Mesenchymal stem cell (in vitro differentiated cells and primary cell): ENCODE measurements at regions not wholly inside any gene's neighbourhood (a gene's known extent, or its start where the extent isn't known, plus 50 kb on each side); places are given as distances from the start of the nearest gene placed in this dataset.

Experiments
- DNase-seq: peaks from one replicate; pipeline ENCODE4 v3.0.0-alpha.2; 2013
- H2AFZ ChIP-seq: one replicate; pipeline ENCODE4 v1.6.1; 2013; ENCODE audit warnings: low read depth, mild to moderate bottlenecking, control low read depth, inconsistent platforms, low read length, moderate library complexity
- H2AK5ac ChIP-seq: 2 replicates; pipeline ENCODE4 v1.6.1; 2013; ENCODE audit warnings: low read length, moderate library complexity, mild to moderate bottlenecking, inconsistent platforms; ENCODE audit not compliant: severe bottlenecking
- H2BK120ac ChIP-seq: one replicate; pipeline ENCODE4 v1.6.1; 2013; ENCODE audit warnings: low read depth, mild to moderate bottlenecking, inconsistent platforms, low read length, moderate library complexity
- H2BK12ac ChIP-seq, 2 experiments: one replicate each; pipeline ENCODE4 v1.6.1; 2013; ENCODE audit warnings: inconsistent platforms in 2 of 2, low read length in 2 of 2, mild to moderate bottlenecking in 2 of 2, moderate library complexity in 2 of 2, control low read depth in 1 of 2
- H2BK15ac ChIP-seq: one replicate; pipeline ENCODE4 v1.6.1; 2013; ENCODE audit warnings: mild to moderate bottlenecking, low read depth, inconsistent platforms; ENCODE audit not compliant: poor library complexity, severe bottlenecking
- H2BK5ac ChIP-seq: 2 replicates; pipeline ENCODE4 v1.6.1; 2013; ENCODE audit warnings: low read depth, mild to moderate bottlenecking, low read length, control low read depth, inconsistent platforms; ENCODE audit not compliant: poor library complexity, severe bottlenecking
- H3K14ac ChIP-seq, 2 experiments: one replicate each; pipeline ENCODE4 v1.6.1; 2013; ENCODE audit warnings: inconsistent platforms in 2 of 2, low read length in 2 of 2, control low read depth in 1 of 2, mild to moderate bottlenecking in 1 of 2, moderate library complexity in 1 of 2
- H3K18ac ChIP-seq, 2 experiments: one replicate each; pipeline ENCODE4 v1.6.1; 2013; ENCODE audit warnings: inconsistent platforms in 2 of 2, low read length in 2 of 2, control low read depth in 1 of 2, low read depth in 1 of 2, mild to moderate bottlenecking in 1 of 2
- H3K23ac ChIP-seq, 2 experiments: one replicate each; pipeline ENCODE4 v1.6.1; 2013; ENCODE audit warnings: inconsistent platforms in 2 of 2, low read length in 2 of 2, mild to moderate bottlenecking in 2 of 2, moderate library complexity in 2 of 2, control low read depth in 1 of 2
- H3K27ac ChIP-seq: 2 replicates; pipeline ENCODE4 v1.5.1; 2013; ENCODE audit warnings: mild to moderate bottlenecking, moderate library complexity, low read length, control low read depth, inconsistent platforms; ENCODE audit not compliant: poor library complexity, severe bottlenecking
- H3K27me3 ChIP-seq, 2 experiments: 2 replicates each; pipeline versions ENCODE4 v1.6.1 to v1.7.0; 2013; ENCODE audit warnings: low read length in 2 of 2, mild to moderate bottlenecking in 2 of 2, moderate library complexity in 2 of 2, control low read depth in 1 of 2, inconsistent platforms in 1 of 2; ENCODE audit not compliant: control insufficient read depth in 1 of 2, insufficient read depth in 1 of 2
- H3K36me3 ChIP-seq, 2 experiments: 2 replicates each; pipeline versions ENCODE4 v1.6.1 to v1.7.0; 2013; ENCODE audit warnings: low read length in 2 of 2, control low read depth in 1 of 2, inconsistent platforms in 1 of 2, low read depth in 1 of 2, mild to moderate bottlenecking in 1 of 2; ENCODE audit not compliant: insufficient read depth in 2 of 2, control insufficient read depth in 1 of 2
- H3K4ac ChIP-seq, 2 experiments: one replicate each; pipeline ENCODE4 v1.6.1; 2013; ENCODE audit warnings: inconsistent platforms in 2 of 2, low read length in 2 of 2, mild to moderate bottlenecking in 2 of 2, moderate library complexity in 2 of 2, control low read depth in 1 of 2, low read depth in 1 of 2
- H3K4me1 ChIP-seq: 2 replicates; pipeline ENCODE4 v1.6.1; 2013; ENCODE audit warnings: low read depth, low read length, control low read depth; ENCODE audit not compliant: control insufficient read depth, insufficient read depth
- H3K4me2 ChIP-seq: 2 replicates; pipeline ENCODE4 v1.6.1; 2013; ENCODE audit warnings: low read length, mild to moderate bottlenecking, inconsistent platforms; ENCODE audit not compliant: poor library complexity, severe bottlenecking
- H3K4me3 ChIP-seq, 2 experiments: 2 replicates each; pipeline versions ENCODE4 v1.5.1 to v1.7.0; 2013; ENCODE audit warnings: low read length in 2 of 2, mild to moderate bottlenecking in 2 of 2, control low read depth in 1 of 2, low read depth in 1 of 2; ENCODE audit not compliant: insufficient read depth in 1 of 2
- H3K79me1 ChIP-seq: replicated peaks from 2 replicates; pipeline ENCODE4 v1.6.1; 2013; ENCODE audit warnings: mild to moderate bottlenecking, control low read depth, low read length, inconsistent platforms; ENCODE audit not compliant: poor library complexity, severe bottlenecking
- H3K9ac ChIP-seq: 2 replicates; pipeline ENCODE4 v1.7.0; 2013; ENCODE audit warnings: mild to moderate bottlenecking, low read length, moderate library complexity
- H3K9me3 ChIP-seq: 2 replicates; pipeline ENCODE4 v1.7.0; 2013; ENCODE audit warnings: mild to moderate bottlenecking, low read length; ENCODE audit not compliant: control insufficient read depth
- H4K8ac ChIP-seq: one replicate; pipeline ENCODE4 v1.6.1; 2013; ENCODE audit warnings: inconsistent platforms, mild to moderate bottlenecking, low read length, moderate library complexity
- H4K91ac ChIP-seq: one replicate; pipeline ENCODE4 v1.6.1; 2013; ENCODE audit warnings: mild to moderate bottlenecking, low read length, inconsistent platforms
- WGBS: methylation state at CpG from one replicate; pipeline ENCODE4 v1.1.7; 2013; ENCODE audit warnings: mixed read lengths; 5-methylcytosine and 5-hydroxymethylcytosine counted together

DNA sequence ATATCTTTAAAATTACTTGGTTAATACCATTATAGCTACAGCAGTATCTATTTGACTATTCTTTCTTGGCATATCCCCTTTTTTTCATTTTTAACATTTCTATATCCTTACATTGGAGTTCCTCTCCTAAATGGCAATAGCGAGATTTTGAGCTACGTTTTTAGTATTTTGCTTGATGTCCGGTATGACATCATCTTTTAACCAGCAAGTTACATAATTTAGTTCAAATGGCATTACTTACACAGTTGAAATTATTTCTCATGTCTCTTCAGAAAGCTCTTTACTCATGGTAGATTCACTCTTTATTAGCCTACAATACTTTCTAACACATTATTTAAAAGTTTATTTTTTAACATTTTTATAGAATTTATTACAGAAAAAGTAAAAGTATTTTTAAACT, 701.7 kb upstream of the EPHA7 start:
- no peak overlapping the region for H2BK5ac ChIP-seq
- H3K9ac ChIP-seq: no peak overlapping the region
- no peaks in the 10 kb centered on the region for H3K4me1 ChIP-seq
- H2BK120ac ChIP-seq: no peak overlapping the region
- 98% methylated on average over 3 of the region's 3 CpGs for WGBS
- no peak for DNase-seq
- no peak overlapping the region for H4K8ac ChIP-seq
- H3K27me3 ChIP-seq: no peaks in the 10 kb centered on the region
- no peak overlapping the region for H3K27ac ChIP-seq
- H3K9me3 ChIP-seq: no peaks in the 10 kb centered on the region
- H2BK15ac ChIP-seq: no peak overlapping the region
- H3K4me2 ChIP-seq: no peak overlapping the region
- H3K14ac ChIP-seq: no peak overlapping the region
- H3K18ac ChIP-seq: no peak overlapping the region
- no peak overlapping the region for H2BK12ac ChIP-seq
- no peaks in the 10 kb centered on the region for H3K79me1 ChIP-seq
- no peak overlapping the region for H2AK5ac ChIP-seq
- no peak overlapping the region for H4K91ac ChIP-seq
- no peak overlapping the region for H3K4ac ChIP-seq
- H3K4me3 ChIP-seq: no peak overlapping the region
- no peak overlapping the region for H3K23ac ChIP-seq
- no peaks in the 10 kb centered on the region for H3K36me3 ChIP-seq
- H2AFZ ChIP-seq: no peak overlapping the region

DNA sequence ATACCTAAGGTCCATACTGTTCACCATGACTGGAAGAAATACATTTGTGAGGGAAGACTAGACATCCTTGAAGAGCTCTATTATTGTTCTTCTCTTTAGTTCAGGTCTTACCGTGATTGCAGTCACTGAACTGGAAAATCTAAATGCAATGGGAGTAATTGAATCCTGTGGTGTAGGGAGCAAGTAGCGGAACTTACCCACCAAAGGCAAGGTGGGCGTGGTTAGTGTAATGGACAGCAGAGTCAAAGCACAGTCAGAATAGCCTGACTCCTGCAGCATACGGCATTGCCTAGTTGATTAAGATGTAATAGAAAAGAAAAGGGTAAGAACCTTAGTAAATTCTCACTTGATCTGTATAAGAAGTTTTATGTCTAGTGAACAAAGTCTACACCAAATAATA, 679.7 kb upstream of the EPHA7 start:
- Histone ChIP-seq H2BK15ac (no peak overlapping the region), H2BK120ac (no peak overlapping the region), H3K36me3 (no peaks in the 10 kb centered on the region)

DNA sequence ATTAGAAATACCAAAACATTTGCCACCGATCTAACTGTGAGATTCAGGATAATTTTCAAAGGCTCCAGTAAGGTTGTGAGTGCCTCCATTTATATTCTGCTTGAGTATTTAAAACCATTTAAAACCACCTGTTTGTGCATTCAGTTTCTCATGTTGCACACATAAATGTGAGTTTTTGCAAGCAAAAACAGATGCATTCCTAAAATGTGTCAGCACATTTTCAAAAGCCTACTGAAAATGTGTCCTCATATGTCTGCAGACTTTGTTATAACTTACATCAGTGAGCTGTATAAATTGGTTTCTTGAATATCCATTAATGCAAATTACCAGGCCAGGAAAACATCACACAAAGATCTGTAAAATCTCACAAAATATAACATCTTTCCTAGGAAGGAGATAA, 676.6 kb upstream of the EPHA7 start:
- WGBS: 75% methylated on average over 1 of the region's 1 CpG
- Histone ChIP-seq H3K9ac (no peak overlapping the region), H2BK15ac (no peak overlapping the region), H2AK5ac (no peak overlapping the region), H4K91ac (no peak overlapping the region), H3K36me3 (no peaks in the 10 kb centered on the region), H3K4me2 (no peak overlapping the region), H2BK12ac (no peak overlapping the region), H3K4me1 (no peaks in the 10 kb centered on the region), H3K18ac (no peak overlapping the region), H3K14ac (no peak overlapping the region), H2BK120ac (no peak overlapping the region), H3K27me3 (no peaks in the 10 kb centered on the region), H3K23ac (no peak overlapping the region), H3K4me3 (no peak overlapping the region), H3K79me1 (no peaks in the 10 kb centered on the region), H2AFZ (no peak overlapping the region), H3K4ac (no peak overlapping the region), H3K9me3 (no peaks in the 10 kb centered on the region), H4K8ac (no peak overlapping the region), H3K27ac (no peak overlapping the region), H2BK5ac (no peak overlapping the region)
- DNase-seq: no peak

More for the DNA sequence above, 679.7 kb upstream of the EPHA7 start:
- no peak for DNase-seq
- Histone ChIP-seq H3K27ac (no peak overlapping the region), H3K9ac (no peak overlapping the region), H3K27me3 (no peaks in the 10 kb centered on the region), H3K14ac (no peak overlapping the region), H2BK5ac (no peak overlapping the region), H3K79me1 (no peaks in the 10 kb centered on the region), H3K23ac (no peak overlapping the region), H3K18ac (no peak overlapping the region), H2AK5ac (no peak overlapping the region), H3K9me3 (no peaks in the 10 kb centered on the region), H2AFZ (no peak overlapping the region), H4K91ac (no peak overlapping the region), H3K4me2 (no peak overlapping the region), H2BK12ac (no peak overlapping the region), H4K8ac (no peak overlapping the region), H3K4me3 (no peak overlapping the region), H3K4me1 (no peaks in the 10 kb centered on the region), H3K4ac (no peak overlapping the region)
- 93% methylated on average over 3 of the region's 4 CpGs for WGBS

DNA sequence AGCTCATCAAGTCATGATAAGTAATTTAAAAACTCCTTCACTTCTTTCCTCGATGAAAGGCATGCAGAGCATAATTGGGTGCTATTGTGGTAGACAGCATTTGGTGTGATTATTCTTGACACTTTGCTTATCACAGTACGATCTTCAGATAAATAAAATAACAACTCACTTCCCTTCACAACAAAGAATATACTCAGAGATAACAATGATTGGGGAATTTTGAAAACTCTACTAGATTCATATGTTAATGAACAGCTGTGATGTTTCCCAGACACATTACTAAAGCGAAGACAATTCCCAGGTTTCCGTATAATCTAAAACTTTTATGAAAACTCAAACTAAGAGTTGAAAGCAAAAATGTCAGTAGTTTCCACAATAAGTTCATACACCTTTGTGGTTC, 670.6 kb upstream of the EPHA7 start:
- Histone ChIP-seq H3K79me1 (no peaks in the 10 kb centered on the region), H3K4me2 (no peak overlapping the region), H3K9ac (no peak overlapping the region), H3K4ac (no peak overlapping the region), H3K14ac (no peak overlapping the region), H3K27me3 (no peaks in the 10 kb centered on the region), H3K27ac (no peak overlapping the region), H2BK15ac (no peak overlapping the region), H2BK12ac (no peak overlapping the region), H2BK120ac (no peak overlapping the region), H3K4me1 (no peaks in the 10 kb centered on the region), H3K9me3 (no peaks in the 10 kb centered on the region), H3K23ac (no peak overlapping the region), H2BK5ac (no peak overlapping the region), H2AK5ac (no peak overlapping the region), H3K4me3 (no peak overlapping the region), H3K36me3 (no peaks in the 10 kb centered on the region), H4K8ac (no peak overlapping the region), H4K91ac (no peak overlapping the region), H2AFZ (no peak overlapping the region), H3K18ac (no peak overlapping the region)
- 100% methylated on average over 2 of the region's 4 CpGs for WGBS
- no peak for DNase-seq
